Uterus (tissue), 2 donors: ENCODE measurements at regions not wholly inside any gene's neighbourhood (a gene's known extent, or its start where the extent isn't known, plus 50 kb on each side); places are given as distances from the start of the nearest gene placed in this dataset.

Experiments
- CTCF ChIP-seq, 4 experiments: fragments of 200-600 bp in 2 of 4; fragments of 450-650 bp in 2 of 4; sonication (generic) in 2 of 4; IDR thresholded peaks; one replicate each; pipeline ENCODE4 v1.5.1; 2016 to 2019; ENCODE audit warnings: antibody characterized with exemption in 4 of 4, mild to moderate bottlenecking in 2 of 4, moderate library complexity in 1 of 4
- POLR2A ChIP-seq, 2 donors: fragments of 450-650 bp; IDR thresholded peaks; one replicate each; pipeline ENCODE4 v1.6.1; 2016; ENCODE audit warnings: antibody characterized with exemption in 2 of 2, mild to moderate bottlenecking in 1 of 2, moderate library complexity in 1 of 2

- no peak for TF ChIP-seq CTCF (IDR thresholded peaks at IDR 0.05)
- TF ChIP-seq POLR2A (IDR thresholded peaks at IDR 0.05): no peak
Observed at GRCh38 chr10:78207216-78207615, 173.6 kb downstream of the RPS24 start.
